ENCODE measurements at regions not wholly inside any gene's neighbourhood (a gene's known extent, or its start where the extent isn't known, plus 50 kb on each side); places are given as distances from the start of the nearest gene placed in this dataset.

- TF ChIP-seq CTCF (IDR thresholded peaks at IDR 0.05; ENCODE audit: low read length) (no peak), EZH2 (optimal IDR thresholded peaks at IDR 0.05; ENCODE audit: low read depth, low read length) (no peak)
These were observed 587.5 kb upstream of the ARID1B start for GRCh38 chr6:156189714-156190113.
